NCI-H2029 (cell line): ENCODE measurements at regions not wholly inside any gene's neighbourhood (a gene's known extent, or its start where the extent isn't known, plus 50 kb on each side); places are given as distances from the start of the nearest gene placed in this dataset.

Source experiments
- DNase-seq: peaks from one replicate; lab custom pipeline; 2025; lab: John Stamatoyannopoulos, UW

DNA sequence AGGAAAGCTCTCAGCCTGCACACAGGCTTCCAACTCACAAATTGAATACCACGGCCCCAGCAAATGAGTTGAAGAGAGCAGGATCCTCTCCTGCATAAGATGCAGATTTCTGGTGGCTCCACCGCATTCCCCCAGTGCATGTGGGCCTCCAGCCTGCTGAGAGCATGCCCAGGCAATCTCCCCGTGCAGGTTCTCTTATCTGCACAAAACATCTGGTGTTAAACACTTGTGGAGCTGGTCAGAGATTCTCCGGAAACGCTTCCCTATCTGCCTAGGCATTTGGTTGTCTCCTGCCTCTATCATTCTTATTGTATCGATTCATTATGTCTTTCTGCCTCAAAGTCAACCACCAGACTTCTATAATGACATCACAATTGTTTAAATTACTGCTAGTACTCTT is 1349.0 kb upstream of the B3GALT2 start:
- DNase-seq, result no peak

DNA sequence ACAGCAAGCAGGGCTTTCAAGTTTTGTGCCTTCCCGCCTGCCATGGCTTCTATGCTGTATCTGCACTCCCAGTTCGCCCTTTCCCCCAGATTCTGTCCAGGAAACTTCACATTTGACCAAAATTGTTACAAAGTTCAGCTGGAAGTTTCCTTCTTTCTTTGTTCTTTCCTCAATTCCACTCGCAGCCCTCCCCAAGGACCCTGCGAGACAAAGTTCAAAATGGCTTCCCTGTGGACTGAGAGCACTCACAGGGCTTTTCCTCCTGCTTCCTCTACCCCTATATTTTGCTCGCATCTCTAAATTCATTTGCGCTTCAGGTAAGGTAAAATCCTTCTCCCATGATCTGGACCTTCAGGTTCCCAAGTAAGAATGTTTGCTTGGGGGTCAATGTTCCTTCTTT is 1348.4 kb upstream of the B3GALT2 start:
- DNase-seq, result no peak

DNA sequence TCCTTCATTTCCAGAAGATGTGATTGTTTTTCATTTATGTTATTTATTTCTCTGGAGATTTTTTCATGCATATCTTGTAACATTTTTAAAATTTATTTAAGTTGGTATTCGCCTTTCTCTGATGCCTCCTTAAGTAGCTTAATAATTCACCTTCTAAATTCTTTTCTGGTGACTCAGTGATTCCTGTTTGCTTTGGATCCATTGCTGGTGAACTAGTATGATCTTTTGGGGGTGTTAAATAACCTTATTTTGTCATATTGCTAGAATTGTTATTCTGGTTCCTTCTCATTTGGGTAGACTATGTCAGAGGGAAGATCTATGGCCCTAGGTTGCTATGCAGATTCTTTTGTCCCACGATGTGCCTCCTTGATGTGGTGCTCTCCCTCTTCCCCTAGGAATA is 1347.2 kb upstream of the B3GALT2 start:
- DNase-seq, result no peak

DNA sequence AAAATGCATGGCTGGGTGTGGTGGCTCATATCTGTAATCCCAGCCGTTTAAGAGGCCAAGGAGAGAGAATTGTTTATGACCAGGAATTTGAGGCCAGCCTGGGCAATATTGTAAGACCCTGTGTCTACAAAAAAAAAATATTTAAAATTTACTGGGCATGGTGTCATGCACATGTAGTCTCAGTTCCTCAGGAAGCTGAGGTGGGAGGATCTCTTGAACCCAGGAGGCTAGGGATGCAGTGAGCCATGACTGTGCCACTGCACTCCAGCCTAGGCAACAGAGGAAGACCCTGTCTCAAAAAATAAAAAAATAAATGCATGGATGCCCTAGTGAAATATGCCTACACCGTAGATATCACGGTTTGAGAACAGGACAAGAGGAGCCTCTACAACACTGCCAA is 1331.2 kb upstream of the B3GALT2 start:
- no peak for DNase-seq

DNA sequence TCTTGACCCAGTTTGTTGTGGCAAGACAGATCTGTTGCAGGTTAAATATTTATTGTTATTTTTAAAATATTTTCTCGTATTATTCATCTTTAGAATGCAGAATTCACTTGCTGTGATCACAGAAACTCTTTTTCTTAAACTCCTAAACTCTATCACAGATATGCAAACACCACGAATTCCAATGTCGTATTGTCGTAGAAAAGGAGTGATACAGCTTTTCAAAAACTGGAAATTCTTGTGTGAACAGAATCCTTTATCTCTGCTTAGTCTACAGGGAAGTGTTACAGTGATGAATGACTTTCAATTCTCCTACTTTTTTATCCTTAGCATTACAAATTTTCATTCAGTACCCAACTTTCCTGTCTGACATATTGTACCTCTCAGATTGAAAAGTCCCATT is 1329.5 kb upstream of the B3GALT2 start:
- DNase-seq, result no peak

DNA sequence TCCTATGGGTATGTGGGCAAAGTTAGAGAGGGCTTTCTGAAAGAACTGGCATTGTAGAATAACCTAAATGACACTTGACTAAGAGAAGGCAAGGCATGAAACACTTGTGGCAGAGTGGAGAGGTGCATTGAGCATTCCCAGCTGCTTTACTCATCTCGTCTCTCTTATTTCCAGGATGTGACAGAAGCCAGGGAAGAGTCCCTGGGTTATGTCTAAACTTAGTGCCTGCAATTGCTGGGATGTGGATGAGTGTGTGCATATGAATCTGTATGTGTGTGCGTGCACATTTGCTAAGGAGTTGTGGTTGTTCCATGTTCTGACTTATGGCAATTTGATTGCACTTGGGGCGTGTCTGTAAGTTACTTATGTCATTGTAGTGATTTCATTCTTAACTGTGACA is 1326.5 kb upstream of the B3GALT2 start:
- DNase-seq, result no peak

DNA sequence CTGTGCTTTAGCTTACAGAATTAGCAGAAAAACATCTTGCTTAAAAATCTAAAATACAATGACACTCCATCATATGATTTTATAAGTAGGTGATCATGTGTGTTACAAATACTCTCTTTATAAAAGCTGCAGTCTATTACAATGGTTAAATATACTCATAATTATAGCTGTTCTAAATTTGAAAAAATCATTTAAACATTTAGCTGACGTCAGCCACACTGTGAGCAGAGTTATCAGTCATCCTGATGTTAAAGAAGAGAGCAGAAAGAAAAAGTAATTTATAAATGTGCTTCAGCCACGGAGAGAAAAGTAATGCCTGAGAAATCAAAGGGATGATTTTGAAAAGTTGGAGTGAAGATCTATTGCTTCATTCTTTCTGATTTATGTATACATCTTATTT is 1325.9 kb upstream of the B3GALT2 start:
- no peak for DNase-seq

DNA sequence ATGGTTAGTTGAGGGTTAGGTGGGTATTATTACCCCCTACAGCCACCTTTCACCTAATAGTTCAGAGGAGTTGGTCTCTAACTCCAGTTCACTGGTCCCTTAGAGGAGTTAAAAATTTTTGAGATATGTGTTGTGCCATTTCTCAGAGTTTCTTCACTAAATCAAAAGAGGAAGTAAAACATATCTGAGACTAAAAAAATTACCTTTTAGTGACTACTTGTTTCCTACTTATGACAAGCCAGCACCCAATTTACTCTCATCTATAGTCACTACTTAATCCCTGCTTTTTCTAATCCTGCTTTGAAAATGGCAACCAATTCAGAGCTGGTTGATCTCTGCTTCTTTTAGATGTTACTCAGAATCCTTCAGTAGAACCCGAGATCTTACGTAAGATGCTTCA is 1316.8 kb upstream of the B3GALT2 start:
- DNase-seq, result no peak

DNA sequence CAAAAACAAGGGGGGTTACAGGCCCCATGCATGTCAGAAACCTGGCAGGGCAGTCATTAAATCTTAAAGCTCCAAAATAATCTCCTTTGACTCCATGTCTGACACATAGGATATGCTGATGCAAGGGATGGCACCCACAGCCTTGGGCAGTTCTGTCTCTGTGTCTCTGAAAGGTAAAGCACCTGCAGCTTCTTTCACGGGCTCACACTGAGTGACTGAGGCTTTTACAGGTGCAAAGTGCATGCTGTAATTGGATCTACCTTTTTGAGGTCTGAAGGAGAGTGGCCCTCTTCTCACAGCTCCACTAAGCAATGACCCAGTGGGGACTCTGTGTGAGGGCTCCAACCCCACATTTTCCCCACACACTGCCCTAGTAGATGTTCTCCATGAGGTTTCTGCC is 1309.0 kb upstream of the B3GALT2 start:
- no peak for DNase-seq

DNA sequence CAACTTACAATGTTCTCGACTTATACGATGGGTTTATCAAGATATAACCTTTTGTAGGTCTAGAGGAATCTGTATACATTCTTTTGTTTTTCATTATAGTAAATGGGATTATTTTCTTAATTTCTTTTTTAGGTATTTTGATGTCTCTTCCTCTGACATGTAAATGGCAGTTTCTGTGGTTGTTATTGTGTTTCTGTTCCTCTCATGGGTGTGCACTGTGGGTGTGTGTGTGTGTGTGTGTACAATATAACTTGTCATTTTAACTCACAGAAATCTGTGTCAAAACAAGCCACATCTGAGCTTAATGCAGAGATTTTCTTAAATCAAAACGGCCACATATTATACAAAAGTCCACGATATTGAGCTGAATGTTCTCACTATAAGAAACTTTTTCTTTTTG is 1300.8 kb upstream of the B3GALT2 start:
- no peak for DNase-seq

DNA sequence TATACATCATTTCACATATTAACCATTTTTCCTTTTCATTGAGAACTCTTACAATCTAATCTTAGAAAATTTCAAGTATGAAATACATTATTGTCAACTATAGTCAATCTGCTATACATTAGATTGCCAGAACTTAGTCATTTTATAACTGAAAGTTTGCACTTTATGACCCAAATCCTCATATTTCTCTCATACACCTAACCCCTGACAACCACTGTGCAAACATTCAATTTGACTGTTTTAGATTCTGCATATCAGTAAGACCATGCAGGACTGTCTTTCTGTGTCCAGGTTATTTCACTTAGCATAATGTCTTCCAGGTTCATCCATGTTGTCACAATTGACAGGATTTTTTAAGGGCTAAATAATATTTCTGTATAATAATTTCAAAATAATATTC is 1299.0 kb upstream of the B3GALT2 start:
- DNase-seq, result no peak

DNA sequence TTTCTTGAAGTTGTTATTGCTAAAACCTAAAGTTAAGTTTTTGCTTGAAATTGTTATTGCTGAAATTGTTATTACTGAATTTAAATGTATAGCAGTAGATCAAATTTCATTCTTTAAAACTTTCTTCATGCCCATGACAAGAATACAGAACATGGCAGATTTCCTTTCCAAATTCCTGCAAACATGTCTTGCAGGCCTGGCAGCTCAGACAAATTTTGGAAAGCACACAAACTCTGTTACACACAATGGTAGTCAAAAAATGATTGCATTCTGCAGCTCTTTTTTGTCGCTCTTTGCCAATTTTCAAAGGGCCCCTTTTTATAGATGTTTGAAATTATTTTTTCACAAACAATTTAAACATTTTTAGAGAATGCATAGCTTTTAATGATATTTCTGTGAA is 1292.3 kb upstream of the B3GALT2 start:
- DNase-seq, result no peak

DNA sequence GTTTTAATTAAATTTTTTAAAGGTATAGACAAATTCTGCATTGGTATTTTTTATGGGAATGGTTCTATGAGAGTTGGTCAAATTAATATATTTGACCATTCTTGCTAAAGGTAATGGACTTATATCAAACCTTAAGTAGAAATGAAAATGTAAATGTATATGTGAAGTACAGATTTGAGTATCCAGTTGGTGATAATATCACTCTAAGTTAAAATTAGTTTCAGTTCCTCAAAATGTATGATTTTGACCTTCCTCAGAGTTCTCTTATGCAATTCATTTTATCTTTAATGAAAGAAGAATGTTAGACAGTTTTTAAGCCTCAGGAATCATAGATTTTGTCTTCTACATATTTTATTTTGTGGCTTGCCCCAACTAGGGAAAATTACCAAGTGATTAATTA is 1291.5 kb upstream of the B3GALT2 start:
- DNase-seq, result no peak

DNA sequence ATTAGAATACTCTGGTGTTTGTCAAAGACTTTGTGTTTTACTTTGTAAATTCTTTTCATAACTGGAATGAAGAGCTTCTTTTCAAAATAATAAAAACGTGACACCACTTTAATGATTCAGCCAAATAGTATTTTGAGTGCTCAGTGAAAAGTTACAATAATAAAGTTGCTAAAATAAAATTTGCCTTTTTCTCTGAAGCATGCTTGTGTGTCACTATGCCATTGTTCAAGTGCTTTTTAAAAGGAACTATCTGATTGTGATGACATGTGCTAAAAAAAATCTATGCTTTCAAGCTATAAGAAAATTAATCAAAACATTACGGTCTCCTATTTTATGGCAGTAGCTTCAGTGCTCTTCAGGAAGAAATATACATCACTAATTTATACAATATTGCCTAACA is 1290.5 kb upstream of the B3GALT2 start:
- DNase-seq, result no peak

DNA sequence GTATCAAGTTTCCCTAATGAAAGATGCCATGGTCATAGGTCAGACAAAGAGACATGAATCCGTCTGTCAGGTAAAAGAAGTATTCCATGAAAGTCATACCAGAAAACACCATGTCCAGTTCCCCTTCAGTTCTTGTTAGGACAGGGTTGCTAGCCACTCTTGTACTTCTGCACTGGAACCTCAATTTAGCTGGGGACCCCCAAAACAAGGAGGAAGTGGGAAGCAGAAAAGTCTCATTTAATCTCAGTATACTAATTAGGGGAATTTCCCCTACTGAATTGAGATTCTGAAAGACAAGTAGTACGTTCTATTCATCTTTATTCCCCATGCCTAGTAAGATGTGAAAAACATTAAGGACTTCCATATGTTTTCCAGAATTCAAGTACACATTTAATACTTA is 1289.9 kb upstream of the B3GALT2 start:
- DNase-seq, result no peak

DNA sequence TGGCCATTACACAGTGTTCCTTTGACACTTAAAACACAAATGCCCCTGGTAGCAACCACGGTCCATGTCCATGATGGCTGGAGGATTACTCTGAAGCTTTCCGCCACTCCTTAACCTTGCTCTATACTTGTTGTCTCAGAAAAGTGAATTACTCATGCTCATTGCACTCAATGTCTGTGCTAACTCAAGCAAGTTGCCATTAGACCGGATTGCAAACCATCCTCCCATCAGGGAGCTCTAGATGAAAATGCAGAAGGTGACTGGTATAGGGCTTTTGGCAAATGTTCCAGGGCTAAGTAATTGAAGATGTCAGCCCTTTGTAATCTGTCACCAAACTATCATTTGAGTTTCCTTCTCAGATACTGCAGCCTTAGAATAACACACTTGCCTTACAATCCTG is 1288.3 kb upstream of the B3GALT2 start:
- DNase-seq, result no peak

DNA sequence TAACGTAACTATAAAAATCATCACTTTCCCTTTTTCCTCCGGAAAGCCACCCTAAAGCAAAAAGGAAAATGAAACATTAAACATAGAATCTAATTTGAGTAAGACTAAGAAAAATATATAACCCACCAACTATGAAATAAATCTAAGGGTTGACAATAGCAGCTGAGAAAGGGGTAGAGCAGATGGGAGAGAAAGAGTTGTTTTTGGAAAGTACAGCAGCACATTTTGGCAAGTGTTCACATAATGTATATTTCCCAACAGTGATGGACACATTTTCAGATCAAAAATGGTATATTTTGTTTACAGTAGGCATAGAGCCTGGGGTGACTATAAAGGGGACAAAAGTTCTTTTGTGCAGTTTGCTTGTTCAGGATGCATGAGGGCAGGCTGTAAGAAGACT is 1287.4 kb upstream of the B3GALT2 start:
- no peak for DNase-seq

DNA sequence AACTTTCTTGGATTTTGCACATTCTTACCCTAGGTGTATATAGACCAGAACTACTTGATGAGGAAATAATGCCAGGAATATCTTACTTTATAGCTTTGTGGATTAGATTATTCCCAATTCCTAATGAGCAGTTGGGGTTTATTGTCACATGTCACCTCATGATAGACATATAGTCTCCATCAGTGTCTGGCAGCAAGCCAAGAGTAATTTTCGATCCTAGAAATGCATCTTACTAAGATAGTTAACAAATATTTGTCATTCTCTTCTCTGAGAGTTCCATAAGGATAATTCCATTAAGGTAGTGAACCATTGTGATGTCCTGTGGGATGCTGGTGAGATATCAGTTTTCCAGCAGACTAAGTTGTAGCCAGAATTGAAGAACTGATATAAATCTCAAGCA is 1282.9 kb upstream of the B3GALT2 start:
- DNase-seq, result no peak

DNA sequence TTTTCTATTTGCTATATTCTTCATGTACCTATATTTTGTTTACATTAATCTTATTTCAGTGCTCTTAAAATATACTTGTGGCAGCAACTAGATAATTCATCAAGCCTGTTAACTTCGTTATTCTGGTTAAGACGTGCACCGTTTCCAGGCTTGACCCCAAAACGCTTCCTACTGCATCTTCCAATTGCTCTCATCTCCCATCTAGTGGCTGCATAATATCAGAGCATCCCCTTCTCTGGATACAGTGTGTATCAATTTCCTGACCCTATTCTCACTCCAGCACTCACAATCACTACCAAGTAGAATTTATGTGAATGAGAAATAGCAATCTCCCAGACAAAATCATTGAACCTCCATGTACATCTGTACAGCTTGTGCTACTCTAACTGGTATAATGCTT is 1280.3 kb upstream of the B3GALT2 start:
- DNase-seq, result no peak

DNA sequence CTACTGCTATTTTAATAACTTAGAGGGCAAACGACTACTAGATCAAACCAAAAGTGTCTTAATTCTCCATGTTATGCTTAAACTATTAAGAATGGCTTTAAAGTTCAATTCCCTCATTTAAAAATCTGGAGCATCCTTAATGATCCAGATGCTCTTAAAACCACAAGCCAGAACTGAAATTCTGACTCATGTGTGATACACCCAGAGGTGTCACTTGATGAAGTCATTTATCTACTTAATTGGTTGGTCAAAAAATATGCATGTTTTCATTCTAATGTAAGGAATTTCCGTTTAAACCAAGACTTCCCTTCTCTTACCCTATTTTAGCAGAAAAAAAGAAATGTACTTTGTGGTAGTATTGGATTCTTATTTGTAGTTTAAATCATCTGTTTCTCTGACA is 1261.2 kb upstream of the B3GALT2 start:
- DNase-seq, result no peak

DNA sequence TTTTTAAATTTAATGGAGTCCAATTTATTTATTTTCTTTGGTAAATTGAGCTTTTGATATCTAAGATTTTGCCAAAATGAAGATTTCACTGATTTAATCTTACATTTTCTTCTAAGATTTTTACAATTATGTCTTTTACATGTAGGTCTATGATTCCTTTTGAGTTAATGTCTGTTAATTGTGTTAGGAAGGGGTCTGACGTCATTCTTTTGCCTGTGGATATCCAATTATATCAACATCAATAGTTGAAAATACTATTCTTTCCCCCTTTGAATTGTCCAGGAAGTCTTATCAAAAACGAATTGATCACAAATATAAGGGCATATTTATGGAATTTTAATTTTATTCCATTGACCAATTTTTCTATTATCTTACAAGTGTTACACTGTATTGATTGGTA is 1258.8 kb upstream of the B3GALT2 start:
- DNase-seq, result no peak

DNA sequence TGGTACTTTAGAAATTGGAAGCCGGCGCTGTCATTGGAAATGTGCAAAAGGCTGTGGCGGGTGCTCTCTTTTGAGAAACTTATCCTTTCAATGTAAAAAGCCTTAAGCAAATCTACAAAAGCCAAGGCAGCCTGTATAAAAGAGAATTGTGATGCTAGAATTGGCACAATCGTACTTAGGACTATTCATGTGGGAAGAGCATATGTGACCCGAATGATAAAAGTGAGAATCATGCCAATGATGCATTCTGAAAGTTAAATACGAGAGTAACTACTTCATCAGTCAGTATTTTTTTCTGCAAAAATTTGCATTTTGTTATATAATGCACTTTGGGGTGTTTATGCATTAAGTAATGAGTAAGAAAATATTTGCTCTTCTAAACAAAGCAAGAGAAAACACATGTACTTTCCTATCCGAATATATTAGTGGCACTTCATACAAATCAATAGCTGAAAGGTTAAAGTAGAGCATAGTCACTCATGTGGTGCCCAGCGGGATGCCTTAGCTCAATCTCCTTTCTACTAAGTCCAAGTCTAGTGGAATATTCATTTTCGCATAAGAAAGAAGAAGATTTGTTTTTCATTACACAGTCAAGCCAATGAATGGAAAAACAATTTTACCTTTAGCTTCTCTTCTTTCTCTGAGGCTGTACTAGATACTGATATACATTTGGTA is 1256.6 kb upstream of the B3GALT2 start:
- no peak for DNase-seq

DNA sequence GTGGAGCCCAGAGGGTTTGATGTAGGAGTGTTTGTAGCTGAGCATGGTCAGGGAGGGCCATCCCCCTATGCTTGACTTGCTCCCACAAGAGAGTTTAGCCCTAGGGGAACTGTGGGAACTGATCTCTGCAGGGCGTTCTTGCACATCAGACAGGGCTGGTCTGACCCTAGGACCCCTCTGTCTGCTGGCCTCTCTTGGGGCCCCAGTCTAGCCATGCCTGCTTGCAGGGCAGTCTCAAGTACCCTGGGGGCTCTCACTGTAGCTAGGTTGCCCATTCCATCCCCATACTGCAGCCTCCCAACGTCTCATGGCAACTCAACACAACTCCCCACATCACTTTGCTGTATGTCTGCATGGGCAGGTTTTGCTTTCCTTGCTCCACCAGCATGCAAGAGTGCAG is 1250.7 kb upstream of the B3GALT2 start:
- no peak for DNase-seq

DNA sequence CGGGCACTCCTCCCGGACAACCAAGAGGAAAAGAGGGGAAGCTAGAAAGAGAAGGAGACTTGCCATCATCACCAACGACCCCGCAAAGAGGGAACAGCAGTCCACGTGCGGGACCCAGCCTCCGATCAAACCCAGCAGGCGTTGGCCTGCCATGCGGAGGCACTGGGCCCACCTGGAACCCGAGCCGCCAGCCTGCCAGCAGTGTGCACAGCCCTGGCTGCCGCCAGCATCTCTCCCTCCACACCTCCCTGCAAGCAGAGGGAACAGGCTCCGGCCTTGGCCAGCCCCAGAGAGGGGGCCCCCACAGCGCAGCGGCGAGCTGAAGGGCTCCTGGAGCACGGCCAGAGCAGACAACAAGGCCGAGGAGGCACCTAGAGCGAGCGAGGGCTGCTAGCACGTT is 1244.7 kb upstream of the B3GALT2 start:
- no peak for DNase-seq

DNA sequence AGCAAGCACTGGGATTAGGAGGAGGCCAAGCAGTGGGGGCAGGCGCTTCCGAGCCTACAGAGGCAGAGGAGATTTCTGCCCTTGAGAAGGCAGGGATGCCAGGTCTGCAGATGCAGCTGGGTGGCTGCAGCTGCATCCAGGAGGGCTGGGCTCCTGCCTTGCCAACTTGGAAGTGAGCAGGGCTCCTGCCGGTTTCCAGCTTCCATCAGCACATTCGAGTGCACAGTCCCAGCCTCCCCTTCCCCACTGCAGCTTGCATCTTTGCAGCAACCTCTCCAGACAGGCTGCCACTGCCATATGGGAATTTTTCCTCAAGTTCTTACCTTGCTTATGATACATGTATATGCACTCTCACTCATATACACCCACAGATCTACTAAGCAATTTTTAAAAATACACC is 1234.3 kb upstream of the B3GALT2 start:
- no peak for DNase-seq
